T-cell (primary cell): ENCODE measurements at regions not wholly inside any gene's neighbourhood (a gene's known extent, or its start where the extent isn't known, plus 50 kb on each side); places are given as distances from the start of the nearest gene placed in this dataset.

ENCODE experiments used
- ATAC-seq, 4 experiments: fragments of 200-7000 bp in 3 of 4; fragments of 150-1000 bp in 1 of 4; cut with Tn5 transposase; replicated peaks in 1 of 4; 1 replicate in 3 of 4; 2 replicates in 1 of 4; pipeline ENCODE4 v1.10.0; 2021; ENCODE audit warnings: moderate library complexity in 3 of 4, mild to moderate bottlenecking in 2 of 4, moderate number of reproducible peaks in 1 of 4
- CTCF ChIA-PET, 2 donors: fragments of 300-600 bp; sonication (Branson Sonifier 250); formaldehyde crosslinking; loops; one replicate each; lab custom pipeline; 2022; ENCODE audit warnings: antibody characterized with exemption in 2 of 2; lab: Charles Lee
- POLR2A ChIA-PET, 2 donors: fragments of 300-600 bp; sonication (Branson Sonifier 250); formaldehyde crosslinking; loops; one replicate each; lab custom pipeline; 2022; ENCODE audit warnings: antibody characterized with exemption in 2 of 2; lab: Charles Lee
- DNase-seq, 35 experiments: peaks; one replicate each; pipeline versions ENCODE4 v3.0.0 to v3.0.0-alpha.2; 2013 to 2023
- H3K27ac ChIP-seq: one replicate; pipeline ENCODE4 v1.5.1; 2013; ENCODE audit warnings: low read length
- H3K27me3 ChIP-seq, 2 experiments: replicated peaks in 1 of 2; 1 replicate in 1 of 2; 2 replicates in 1 of 2; pipeline versions ENCODE4 v1.6.1 to v1.7.0; 2013; ENCODE audit warnings: low read length in 1 of 2, mixed read lengths in 1 of 2; ENCODE audit not compliant: control insufficient read depth in 2 of 2, insufficient read depth in 2 of 2; ENCODE audit errors: extremely low read depth in 1 of 2
- H3K36me3 ChIP-seq, 2 donors: 1 replicate in 1 of 2; 2 replicates in 1 of 2; pipeline versions ENCODE4 v1.6.1 to v1.7.0; 2013; ENCODE audit warnings: low read length in 1 of 2; ENCODE audit not compliant: control insufficient read depth in 2 of 2, insufficient read depth in 1 of 2; ENCODE audit errors: extremely low read depth in 1 of 2
- H3K4me1 ChIP-seq, 2 experiments: 1 replicate in 1 of 2; 2 replicates in 1 of 2; pipeline versions ENCODE4 v1.6.1 to v1.7.0; 2013; ENCODE audit warnings: low read length in 2 of 2, mixed read lengths in 1 of 2; ENCODE audit not compliant: insufficient read depth in 2 of 2, control insufficient read depth in 1 of 2; ENCODE audit errors: extremely low read depth in 1 of 2
- H3K4me3 ChIP-seq, 2 donors: 1 replicate in 1 of 2; 2 replicates in 1 of 2; pipeline versions ENCODE4 v1.5.1 to v1.7.0; 2013; ENCODE audit warnings: mild to moderate bottlenecking in 2 of 2, low read length in 1 of 2, moderate library complexity in 1 of 2; ENCODE audit not compliant: control insufficient read depth in 1 of 2; ENCODE audit errors: extremely low read depth in 1 of 2
- H3K9me3 ChIP-seq: 2 replicates; pipeline ENCODE4 v1.7.0; 2013
- H3K27ac Mint-ChIP-seq, 2 donors: one replicate each; pipeline ENCODE4 v1.8.0; 2020 to 2021; ENCODE audit warnings: mild to moderate bottlenecking in 2 of 2, mixed read lengths in 2 of 2
- H3K27me3 Mint-ChIP-seq, 2 donors: one replicate each; pipeline ENCODE4 v1.8.0; 2021 to 2022; ENCODE audit warnings: mixed read lengths in 2 of 2
- H3K36me3 Mint-ChIP-seq: one replicate; pipeline ENCODE4 v1.8.0; 2021; ENCODE audit warnings: mixed read lengths
- H3K4me1 Mint-ChIP-seq, 3 donors: one replicate each; pipeline ENCODE4 v1.8.0; 2020 to 2022; ENCODE audit warnings: mixed read lengths in 3 of 3, mild to moderate bottlenecking in 1 of 3
- H3K4me3 Mint-ChIP-seq, 3 donors: one replicate each; pipeline ENCODE4 v1.8.0; 2020 to 2022; ENCODE audit warnings: mild to moderate bottlenecking in 3 of 3, mixed read lengths in 3 of 3, moderate library complexity in 3 of 3
- H3K9me3 Mint-ChIP-seq, 3 donors: one replicate each; pipeline ENCODE4 v1.8.0; 2020 to 2022; ENCODE audit warnings: mixed read lengths in 3 of 3
- WGBS: methylation state at CpG from one replicate; pipeline ENCODE4 v1.1.5; 2013; ENCODE audit warnings: missing lambda C conversion rate; ENCODE audit not compliant: insufficient coverage; 5-methylcytosine and 5-hydroxymethylcytosine counted together

- no peak overlapping the region for H3K27ac Mint-ChIP-seq
- no peaks in the 10 kb centered on the region for H3K4me1 ChIP-seq
- peaks cover 0 to 3% of the 10 kb centered on the region in 2 donors for H3K27me3 Mint-ChIP-seq
- H3K36me3 ChIP-seq, result no peaks in the 10 kb centered on the region
- no peak overlapping the region for H3K4me3 Mint-ChIP-seq
- no peaks in the 10 kb centered on the region for H3K27me3 ChIP-seq
- H3K4me3 ChIP-seq, result no peak overlapping the region
- no peaks in the 10 kb centered on the region for H3K4me1 Mint-ChIP-seq
- no peak for DNase-seq
- H3K36me3 Mint-ChIP-seq, result no peaks in the 10 kb centered on the region
- H3K27ac ChIP-seq, result no peak overlapping the region
- CTCF ChIA-PET, result interaction anchor here in 1 of 2 donors (1.6 kb wide), 1 partner anchor 19 kb away, joined by 4 read pairs; no protein-coding TSS in a partner anchor
- 25% methylated on average over 1 of the region's 2 CpGs for WGBS
- no peaks in the 10 kb centered on the region for H3K9me3 ChIP-seq
- no peak for ATAC-seq
- POLR2A ChIA-PET, result interaction anchor here in 1 of 2 donors (0.6 kb wide), 1 partner anchor 1077 kb away, joined by 3 read pairs; no protein-coding TSS in a partner anchor
- H3K9me3 Mint-ChIP-seq, result peaks cover 0 to 5% (median 0%) of the 10 kb centered on the region in 3 donors
These were observed 201.4 kb downstream of the C12orf50 start for GRCh38 chr12:87827638-87828264.

DNA sequence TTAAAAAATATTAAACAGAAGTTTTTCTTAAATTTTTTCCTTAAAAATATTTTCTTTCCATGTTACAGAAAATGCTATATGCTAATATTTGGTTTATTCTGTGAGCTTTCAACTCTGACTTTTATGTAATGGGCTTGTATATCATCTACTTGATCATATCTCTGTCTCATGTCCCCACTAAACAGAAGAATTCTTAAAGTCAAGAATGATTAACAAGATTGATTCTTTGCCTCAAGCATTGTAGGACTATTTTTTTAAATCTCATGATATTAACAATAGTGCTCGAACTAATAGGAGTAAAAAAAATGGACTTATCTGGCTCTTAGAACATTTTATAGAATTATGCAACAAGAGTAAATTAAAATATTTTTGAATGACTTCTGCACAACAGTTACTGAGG, 206.3 kb downstream of the C12orf50 start:
- no peak for ATAC-seq
- H3K27ac ChIP-seq, result no peak overlapping the region
- H3K27me3 ChIP-seq, result no peaks in the 10 kb centered on the region
- Mint-ChIP-seq H3K36me3 (no peaks in the 10 kb centered on the region), H3K9me3 (peaks cover 0 to 4% (median 0%) of the 10 kb centered on the region in 3 donors), H3K27ac (no peak overlapping the region), H3K4me1 (no peaks in the 10 kb centered on the region), H3K4me3 (no peak overlapping the region), H3K27me3 (peaks cover 1 to 5% of the 10 kb centered on the region in 2 donors)
- no peak overlapping the region for H3K4me3 ChIP-seq
- no peaks in the 10 kb centered on the region for H3K4me1 ChIP-seq
- POLR2A ChIA-PET, result no interaction called here
- CTCF ChIA-PET, result no interaction called here
- no CpG with 5 or more reads among the region's 1 CpG for WGBS
- DNase-seq, result no peak
- H3K36me3 ChIP-seq, result no peaks in the 10 kb centered on the region
- no peaks in the 10 kb centered on the region for H3K9me3 ChIP-seq

- H3K27me3 Mint-ChIP-seq, result peaks cover 1 to 5% of the 10 kb centered on the region in 2 donors
- CTCF ChIA-PET, result no interaction called here
- H3K4me1 ChIP-seq, result no peaks in the 10 kb centered on the region
- ATAC-seq, result no peak
- no peaks in the 10 kb centered on the region for H3K4me1 Mint-ChIP-seq
- no peaks in the 10 kb centered on the region for H3K27me3 ChIP-seq
- H3K36me3 Mint-ChIP-seq, result no peaks in the 10 kb centered on the region
- H3K9me3 Mint-ChIP-seq, result peaks cover 0 to 4% (median 0%) of the 10 kb centered on the region in 3 donors
- H3K27ac ChIP-seq, result no peak overlapping the region
- no peaks in the 10 kb centered on the region for H3K36me3 ChIP-seq
- H3K27ac Mint-ChIP-seq, result no peak overlapping the region
- POLR2A ChIA-PET, result no interaction called here
- no peak for DNase-seq
- H3K4me3 Mint-ChIP-seq, result no peak overlapping the region
- H3K9me3 ChIP-seq, result no peaks in the 10 kb centered on the region
- no peak overlapping the region for H3K4me3 ChIP-seq
- WGBS, result 40% methylated on average over 2 of the region's 6 CpGs
These were observed 208.5 kb downstream of the C12orf50 start for GRCh38 chr12:87820524-87821202.

GRCh38 chr12:87818441-87818840, 210.8 kb downstream of the C12orf50 start:
- no peaks in the 10 kb centered on the region for H3K9me3 ChIP-seq
- POLR2A ChIA-PET, result no interaction called here
- H3K36me3 ChIP-seq, result no peaks in the 10 kb centered on the region
- no peaks in the 10 kb centered on the region for H3K4me1 ChIP-seq
- Mint-ChIP-seq H3K9me3 (peaks cover 0 to 4% (median 0%) of the 10 kb centered on the region in 3 donors), H3K4me3 (no peak overlapping the region), H3K4me1 (no peaks in the 10 kb centered on the region), H3K27me3 (peaks cover 1 to 5% of the 10 kb centered on the region in 2 donors), H3K36me3 (no peaks in the 10 kb centered on the region), H3K27ac (no peak overlapping the region)
- CTCF ChIA-PET, result interaction anchor here in 1 of 2 donors (0.6 kb wide), 1 partner anchor 545 kb away, joined by 6 read pairs; no protein-coding TSS in a partner anchor
- H3K27ac ChIP-seq, result no peak overlapping the region
- no peak for ATAC-seq
- no peaks in the 10 kb centered on the region for H3K27me3 ChIP-seq
- no peak for DNase-seq
- no peak overlapping the region for H3K4me3 ChIP-seq

GRCh38 chr12:87815771-87816585, 213.2 kb downstream of the C12orf50 start:
- H3K4me3 Mint-ChIP-seq, result no peak overlapping the region
- 53% methylated on average over 5 of the region's 6 CpGs for WGBS
- no peak overlapping the region for H3K27ac ChIP-seq

DNA sequence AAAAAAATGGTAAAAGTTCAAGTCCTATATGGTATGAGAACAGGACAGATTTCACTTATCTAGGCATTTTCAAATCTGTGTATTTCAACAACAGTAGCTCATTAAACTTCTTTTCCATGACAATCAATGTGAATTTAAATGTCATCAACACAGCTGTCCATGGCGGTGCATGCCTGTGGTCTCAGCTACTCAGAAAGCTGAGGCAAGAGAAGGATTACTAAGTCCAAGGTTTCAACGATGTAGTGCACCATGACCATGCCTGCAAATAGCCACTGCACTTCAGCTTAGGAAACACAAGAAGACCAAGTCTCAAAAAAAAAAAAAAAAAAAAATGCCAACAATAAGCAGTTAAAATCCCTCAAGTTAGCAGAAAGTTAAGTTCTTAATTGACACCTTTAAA, 214.6 kb downstream of the C12orf50 start:
- H3K36me3 Mint-ChIP-seq, result no peaks in the 10 kb centered on the region
- Histone ChIP-seq H3K9me3 (no peaks in the 10 kb centered on the region), H3K4me1 (no peaks in the 10 kb centered on the region), H3K36me3 (no peaks in the 10 kb centered on the region), H3K27me3 (no peaks in the 10 kb centered on the region), H3K4me3 (no peak overlapping the region), H3K27ac (no peak overlapping the region)
- no peak for ATAC-seq
- H3K27me3 Mint-ChIP-seq, result no peaks in the 10 kb centered on the region
- H3K9me3 Mint-ChIP-seq, result peaks cover 0 to 8% (median 0%) of the 10 kb centered on the region in 3 donors
- CTCF ChIA-PET, result interaction anchor here (0.6 kb wide), 2 partner anchors 10 to 25 kb away, joined by 4 read pairs; no protein-coding TSS in a partner anchor
- WGBS, result 64% methylated on average over 2 of the region's 2 CpGs
- H3K27ac Mint-ChIP-seq, result no peak overlapping the region
- no peak overlapping the region for H3K4me3 Mint-ChIP-seq
- DNase-seq, result no peak
- no peaks in the 10 kb centered on the region for H3K4me1 Mint-ChIP-seq
- POLR2A ChIA-PET, result no interaction called here

More at GRCh38 chr12:87815771-87816585, 213.2 kb downstream of the C12orf50 start:
- Histone ChIP-seq H3K36me3 (no peaks in the 10 kb centered on the region), H3K4me3 (no peak overlapping the region), H3K4me1 (no peaks in the 10 kb centered on the region), H3K9me3 (no peaks in the 10 kb centered on the region), H3K27me3 (no peaks in the 10 kb centered on the region)
- no peak for ATAC-seq
- H3K27ac Mint-ChIP-seq, result no peak overlapping the region
- ChIA-PET POLR2A (interaction anchor here in 1 of 2 donors (0.6 kb wide), 1 partner anchor 15 kb away, joined by 3 read pairs; no protein-coding TSS in a partner anchor), CTCF (no interaction called here)
- H3K9me3 Mint-ChIP-seq, result peaks cover 0 to 12% (median 0%) of the 10 kb centered on the region in 3 donors
- H3K27me3 Mint-ChIP-seq, result peaks cover 0 to 5% of the 10 kb centered on the region in 2 donors
- no peaks in the 10 kb centered on the region for H3K4me1 Mint-ChIP-seq
- no peak for DNase-seq
- H3K36me3 Mint-ChIP-seq, result no peaks in the 10 kb centered on the region
